SH-SY5Y (cell line): ENCODE measurements at regions not wholly inside any gene's neighbourhood (a gene's known extent, or its start where the extent isn't known, plus 50 kb on each side); places are given as distances from the start of the nearest gene placed in this dataset.

Experiments
- GATA2 ChIP-seq: IDR thresholded peaks from 2 replicates; pipeline ENCODE4 v1.6.1; 2011; ENCODE audit warnings: mild to moderate bottlenecking, low read depth, low read length
- GATA3 ChIP-seq: IDR thresholded peaks from 2 replicates; pipeline ENCODE4 v1.6.1; 2011; ENCODE audit warnings: low read depth, mild to moderate bottlenecking, low read length, moderate library complexity

DNA sequence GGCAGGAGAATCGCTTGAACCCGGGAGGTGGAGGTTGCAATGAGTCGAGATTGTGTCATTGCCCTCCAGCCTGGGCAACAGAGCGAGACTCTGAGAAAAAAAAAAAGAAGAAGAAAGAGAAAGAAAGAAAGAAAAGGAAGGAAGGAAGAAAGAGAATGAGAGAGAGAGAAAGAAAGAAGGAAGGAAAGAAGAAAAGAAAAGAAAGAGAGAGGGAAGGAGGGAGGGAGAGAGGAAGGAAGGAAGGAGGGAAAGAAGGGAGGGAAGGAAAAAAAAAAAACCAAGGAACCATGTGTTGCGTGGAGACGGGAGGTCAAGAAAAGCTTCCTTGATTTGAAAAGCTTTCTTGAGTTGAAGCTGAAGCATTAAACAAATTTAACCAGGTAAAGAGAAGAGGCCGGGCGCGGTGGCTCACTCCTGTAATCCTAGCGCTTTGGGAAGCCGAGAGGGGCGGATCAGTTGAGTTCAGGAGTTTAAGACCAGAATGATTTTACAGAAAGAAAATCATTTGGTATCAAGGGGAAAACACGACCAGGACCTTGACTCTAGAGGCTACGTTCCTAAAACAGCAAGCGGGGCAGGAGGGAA, 90.5 kb upstream of the PRSS16 start:
- TF ChIP-seq GATA3 (no peak), GATA2 (no peak)

DNA sequence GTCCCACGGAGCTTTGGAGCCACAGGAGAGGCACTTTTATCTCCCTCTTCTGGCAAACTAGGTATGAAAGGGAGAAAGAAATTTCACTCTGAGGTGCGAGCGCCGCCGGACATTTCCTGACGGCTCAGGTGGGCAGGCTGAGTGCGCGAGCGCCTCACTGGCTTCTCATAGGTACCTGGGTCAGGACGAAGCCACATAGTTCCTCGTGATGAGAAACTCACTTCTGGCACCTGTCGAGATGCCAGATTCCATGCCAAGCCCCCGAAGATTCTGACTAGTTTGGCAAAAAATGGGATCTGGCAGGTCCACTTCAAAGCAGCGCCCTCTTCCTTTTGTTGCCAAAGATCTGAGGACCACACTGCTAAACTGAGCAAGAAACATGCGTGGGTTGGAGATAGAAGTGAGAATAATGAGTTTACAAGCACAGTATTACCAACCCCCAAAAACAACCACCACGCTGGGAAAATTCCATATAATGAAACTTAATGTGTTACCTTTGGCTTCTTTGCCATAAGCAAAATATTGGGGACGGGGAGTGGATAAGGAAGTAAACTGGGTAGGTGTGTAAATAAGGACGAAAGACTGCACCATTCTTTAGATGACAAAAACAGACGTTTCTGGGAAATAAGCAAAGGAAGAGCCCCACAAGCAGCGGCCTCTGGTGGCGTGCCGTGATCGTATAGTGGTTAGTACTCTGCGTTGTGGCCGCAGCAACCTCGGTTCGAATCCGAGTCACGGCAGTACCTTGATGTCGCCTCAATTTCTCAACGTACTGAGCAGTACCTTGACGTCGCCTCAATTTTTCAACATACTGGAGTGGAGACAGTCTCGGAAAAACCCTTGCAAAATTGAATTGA, 89.8 kb upstream of the PRSS16 start:
- TF ChIP-seq GATA3 (no peak), GATA2 (no peak)

DNA sequence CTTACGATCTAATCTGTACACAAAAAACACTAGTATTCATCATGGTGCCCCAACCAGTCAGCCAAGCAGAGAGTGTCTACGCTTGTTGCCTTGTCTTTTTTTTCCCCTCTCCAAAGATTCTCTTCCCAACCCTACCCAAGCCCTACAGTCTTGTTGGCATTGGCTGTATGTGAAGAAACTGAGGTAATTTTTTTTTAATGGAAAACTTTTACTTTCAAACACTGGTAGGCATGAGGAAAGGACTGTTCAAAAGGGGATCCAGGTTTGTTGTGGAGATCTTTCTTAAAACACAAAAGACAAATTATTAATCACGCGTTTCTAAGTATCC, 89.2 kb upstream of the PRSS16 start:
- no peak for TF ChIP-seq GATA3
- no peak for TF ChIP-seq GATA2

DNA sequence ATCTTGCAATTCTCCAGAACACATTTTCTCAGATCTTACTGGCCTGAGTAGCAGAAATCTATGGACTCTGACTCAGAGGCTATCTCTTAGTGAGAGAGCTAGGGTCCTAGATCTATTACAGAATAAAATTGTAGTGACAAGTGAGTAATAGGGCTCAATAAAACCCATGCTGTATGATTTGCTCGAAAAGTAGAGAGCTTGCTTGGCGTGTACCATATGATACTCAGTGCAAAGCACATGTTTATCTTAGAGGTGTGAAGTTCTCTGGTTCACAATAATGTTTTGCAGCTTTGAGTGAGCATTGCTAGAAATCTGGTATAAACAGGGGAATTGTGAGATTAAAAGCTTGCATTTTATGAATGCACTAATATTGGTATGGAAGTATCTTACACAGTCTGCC, 87.8 kb upstream of the PRSS16 start:
- no peak for TF ChIP-seq GATA3
- TF ChIP-seq GATA2: no peak

DNA sequence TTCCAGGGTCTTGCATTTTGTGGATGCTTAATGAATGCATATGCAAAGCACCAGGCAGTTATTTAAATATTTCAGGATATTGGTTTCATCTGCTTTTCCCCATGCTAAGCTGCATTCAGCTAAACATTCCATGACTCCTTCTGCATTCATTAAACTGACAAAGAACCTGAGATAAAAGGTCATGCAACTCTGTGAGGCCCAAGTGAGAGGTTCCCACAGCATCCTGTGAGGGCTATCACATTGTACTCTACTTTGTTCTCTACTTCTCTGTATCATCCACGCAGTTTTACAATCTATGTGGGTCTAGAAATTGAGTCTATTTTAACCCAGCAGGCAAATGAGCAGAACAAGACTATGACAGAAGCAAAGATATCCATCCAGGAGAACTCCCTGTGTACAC, 86.4 kb upstream of the PRSS16 start:
- TF ChIP-seq GATA3 (no peak), GATA2 (no peak)

DNA sequence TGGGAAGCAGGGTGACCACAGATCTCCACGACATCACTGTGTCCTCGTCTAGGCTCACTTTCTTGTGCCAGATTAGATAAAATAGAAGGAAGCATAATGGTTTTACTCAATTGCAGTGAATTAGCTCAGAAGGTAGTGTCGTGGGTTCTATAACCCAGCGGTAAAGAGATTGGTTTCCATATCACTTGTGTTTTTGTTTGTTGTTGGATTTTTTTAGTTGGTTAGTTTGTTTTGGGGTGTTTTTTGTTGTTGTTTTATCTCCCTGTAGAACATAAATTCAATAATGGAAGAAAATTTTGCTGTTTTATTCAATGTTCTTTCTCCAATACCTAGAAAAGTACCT, 85.9 kb upstream of the PRSS16 start:
- TF ChIP-seq GATA3 (no peak), GATA2 (no peak)

DNA sequence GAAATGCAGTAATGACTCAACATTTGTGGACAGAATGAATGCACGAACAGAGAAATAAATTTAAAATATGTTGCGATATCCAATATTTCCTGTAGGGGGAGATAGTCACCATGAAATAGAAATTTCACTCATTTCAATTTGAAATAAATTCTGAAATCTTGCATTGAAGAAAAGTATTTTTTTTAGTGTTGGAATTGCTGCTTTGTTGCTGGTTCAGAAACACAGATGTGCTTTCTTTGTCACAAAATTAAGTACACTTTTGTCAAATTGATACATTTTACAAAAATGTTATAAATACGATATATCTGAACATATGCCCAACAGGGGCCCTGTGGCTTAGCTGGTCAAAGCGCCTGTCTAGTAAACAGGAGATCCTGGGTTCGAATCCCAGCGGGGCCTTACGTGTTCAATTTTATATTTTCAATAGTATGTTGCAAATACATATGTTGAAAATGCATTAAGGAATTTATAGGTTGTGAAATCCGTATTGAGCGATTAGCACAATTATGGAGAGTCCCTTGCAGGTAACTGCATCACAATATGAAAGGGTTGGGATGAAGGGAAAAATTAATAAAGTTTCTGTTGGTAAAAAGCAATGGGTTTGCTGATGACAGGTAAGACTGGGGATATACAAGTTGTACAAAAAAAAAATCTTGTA, 85.4 kb upstream of the PRSS16 start:
- TF ChIP-seq GATA2 (no peak), GATA3 (no peak)

DNA sequence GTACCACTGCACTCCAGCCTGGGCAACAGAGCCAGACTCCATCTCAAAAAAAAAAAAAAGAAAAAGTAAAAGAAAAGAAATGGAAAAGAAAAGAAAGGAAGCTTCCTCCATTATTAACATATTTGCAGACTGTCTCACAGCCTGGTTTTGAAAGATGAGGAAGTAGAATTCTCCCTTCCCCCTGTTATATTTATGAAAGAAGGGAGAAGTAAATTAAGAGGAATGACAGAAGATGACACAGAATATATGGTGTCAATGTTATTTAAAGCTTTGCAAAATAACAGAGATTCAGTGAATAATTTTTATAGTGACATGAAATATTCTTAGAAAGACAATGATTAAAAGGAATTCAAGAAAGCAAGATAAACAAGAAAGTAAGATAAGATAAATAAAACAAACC, 83.7 kb upstream of the PRSS16 start:
- TF ChIP-seq GATA2 (no peak), GATA3 (no peak)

DNA sequence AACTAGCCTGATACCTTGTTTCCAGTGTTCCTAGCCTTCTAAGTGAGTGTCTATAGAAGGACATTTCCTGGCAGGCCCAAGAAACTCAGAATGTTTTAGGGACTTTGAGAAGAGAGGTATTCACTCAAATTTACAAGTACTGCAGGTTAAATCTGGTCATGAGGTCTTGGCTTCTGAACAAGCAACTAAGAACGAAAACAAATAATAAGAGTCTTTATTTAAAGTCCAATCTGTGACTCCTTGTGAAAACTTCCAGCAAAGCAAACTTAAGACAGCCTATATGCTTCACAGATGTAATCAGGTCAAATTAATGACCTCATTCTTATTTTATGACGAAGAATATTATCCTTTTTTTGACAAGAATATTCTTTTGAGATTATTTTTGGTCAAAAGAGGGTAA, 79.4 kb upstream of the PRSS16 start:
- TF ChIP-seq GATA3 (no peak), GATA2 (no peak)

DNA sequence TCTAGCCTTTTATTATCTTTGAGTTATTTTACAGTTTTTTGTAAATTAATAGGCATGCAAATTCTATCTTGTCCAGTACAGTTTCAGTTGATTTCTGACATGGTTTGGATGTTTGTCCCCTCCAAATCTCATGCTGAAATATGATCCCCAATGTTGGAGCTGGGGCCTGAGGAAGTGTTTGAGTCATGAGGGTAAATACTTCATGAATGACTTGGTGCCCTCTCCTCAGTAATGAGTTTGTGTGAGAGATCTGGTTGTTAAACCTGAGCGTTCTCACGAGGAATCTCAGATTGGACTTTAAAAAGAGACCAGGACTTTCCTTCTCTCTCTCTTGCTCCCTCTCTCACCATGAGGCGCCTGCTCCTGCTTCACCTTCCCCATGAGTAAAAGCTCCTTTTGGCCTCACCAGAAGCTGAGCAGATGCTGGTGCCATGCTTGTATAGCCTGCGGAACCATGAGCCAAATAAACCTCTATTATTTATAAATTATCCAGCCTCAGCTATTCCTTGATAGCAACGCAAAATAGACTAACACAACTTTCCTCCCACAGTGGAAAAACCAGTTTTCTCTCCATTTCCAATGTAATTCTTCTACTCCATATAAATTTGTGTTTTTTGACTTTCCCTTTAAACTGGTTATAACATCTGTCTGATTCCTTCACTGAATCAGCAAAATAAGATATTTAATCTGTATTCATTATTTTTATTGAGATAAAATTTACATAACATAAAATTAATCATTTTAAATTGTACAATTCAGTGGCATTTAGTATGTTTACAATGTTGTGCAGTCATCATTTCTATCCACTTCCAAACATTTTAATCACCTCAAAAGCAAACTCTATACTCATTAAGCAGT, 78.7 kb upstream of the PRSS16 start:
- TF ChIP-seq GATA3 (no peak), GATA2 (no peak)

DNA sequence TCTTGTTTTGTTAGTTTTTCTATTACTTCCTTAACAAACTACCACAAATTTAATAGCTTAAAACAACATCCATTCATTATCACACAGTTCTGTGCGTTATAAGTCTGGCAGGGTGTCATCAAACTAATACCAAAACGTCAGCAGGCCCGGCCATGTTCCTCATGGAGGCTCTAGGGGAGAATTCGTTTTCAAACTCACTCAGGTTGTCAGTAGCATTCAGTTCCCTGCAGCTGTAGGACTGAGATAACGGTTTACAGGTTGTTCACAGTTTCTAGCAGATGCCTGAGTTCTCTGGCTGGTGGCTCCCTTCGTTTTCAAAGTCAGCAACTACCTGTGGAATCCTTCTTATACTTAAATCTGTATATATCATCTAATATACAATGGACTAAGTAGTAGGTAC, 72.5 kb upstream of the PRSS16 start:
- TF ChIP-seq GATA3 (no peak), GATA2 (no peak)

DNA sequence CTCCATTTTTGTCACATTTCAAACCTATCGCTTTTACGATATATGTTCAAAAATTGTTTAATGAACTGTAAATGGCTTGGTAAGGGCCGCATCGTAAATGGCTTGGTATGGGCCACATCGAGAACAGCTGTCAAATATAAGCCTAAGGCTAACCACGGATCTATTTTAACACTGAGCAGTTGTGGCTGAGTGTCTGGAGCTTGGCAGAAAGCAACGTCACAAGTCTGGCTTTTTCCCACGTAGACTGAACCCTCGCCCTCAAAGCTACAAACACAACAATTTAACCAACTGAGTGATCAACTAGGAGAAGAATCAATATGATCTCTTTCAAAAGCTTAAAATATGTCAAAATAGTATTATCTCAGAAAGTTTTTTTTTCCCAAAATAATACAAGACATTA, 71.4 kb upstream of the PRSS16 start:
- TF ChIP-seq GATA3 (no peak), GATA2 (no peak)

DNA sequence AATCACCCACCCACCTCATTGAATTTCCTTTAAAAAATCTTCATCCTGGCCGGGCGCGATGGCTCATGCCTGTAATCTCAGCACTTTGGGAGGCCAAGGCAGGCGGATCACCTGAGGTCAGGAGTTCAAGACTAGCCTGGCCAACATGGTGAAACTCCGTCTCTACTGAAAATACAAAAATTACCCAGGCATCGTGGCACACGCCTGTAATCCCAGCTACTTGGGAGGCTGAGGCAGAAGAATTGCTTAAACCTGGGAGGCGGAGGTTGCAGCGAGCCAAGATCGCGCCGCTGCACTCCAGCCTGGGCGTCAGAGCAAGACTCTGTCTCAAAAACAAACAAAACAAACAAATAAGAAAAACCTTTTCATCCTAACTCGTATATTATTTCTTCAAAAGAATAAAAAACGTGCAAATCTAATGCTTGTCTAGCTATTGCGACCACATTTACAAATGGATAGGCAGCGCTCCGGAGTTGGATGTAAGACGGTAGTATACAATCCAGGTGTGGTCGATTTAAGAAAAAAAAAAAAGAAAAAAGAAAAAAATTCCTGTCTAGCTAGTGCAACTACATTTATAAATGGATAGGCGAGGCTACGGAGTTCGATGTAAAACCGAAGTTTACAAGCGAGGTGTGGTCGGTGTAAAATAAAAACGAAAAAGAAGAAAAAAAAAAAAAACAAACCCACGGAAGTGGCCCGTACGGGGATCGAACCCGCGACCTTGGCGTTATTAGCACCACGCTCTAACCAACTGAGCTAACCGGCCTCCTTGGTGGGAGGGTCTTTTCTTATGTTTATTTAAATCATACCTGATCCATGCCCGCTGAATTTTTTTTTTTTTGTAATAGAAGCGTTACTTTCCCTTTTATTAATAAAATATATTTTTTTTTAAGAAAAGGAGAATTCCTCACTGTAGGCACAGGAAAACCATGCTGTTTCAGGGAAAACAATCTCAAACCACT, 70.7 kb upstream of the PRSS16 start:
- TF ChIP-seq GATA2 (no peak), GATA3 (no peak)
